ENCODE measurements at regions not wholly inside any gene's neighbourhood (a gene's known extent, or its start where the extent isn't known, plus 50 kb on each side); places are given as distances from the start of the nearest gene placed in this dataset.

GRCh38 chr2:126059379-126059778, 596.6 kb upstream of the GYPC start:
- TF ChIP-seq CTCF (IDR thresholded peaks at IDR 0.05) = no peak
- no peak for TF ChIP-seq POLR2A (IDR thresholded peaks at IDR 0.05)

All from right lobe of liver (tissue), 4 donors.